HepG2 (cell line): ENCODE measurements at regions not wholly inside any gene's neighbourhood (a gene's known extent, or its start where the extent isn't known, plus 50 kb on each side); places are given as distances from the start of the nearest gene placed in this dataset.

Experiments
- HDAC2 ChIP-seq: sonication (generic); formaldehyde crosslinking; IDR thresholded peaks from 2 replicates; pipeline ENCODE4 v1.4.0; 2020; ENCODE audit warnings: missing genetic modification reagents
- JUND ChIP-seq: sonication (generic); formaldehyde crosslinking; IDR thresholded peaks from 2 replicates; pipeline ENCODE4 v1.8.0; 2022; ENCODE audit warnings: mild to moderate bottlenecking, missing genetic modification reagents
- LCORL ChIP-seq, 2 experiments: fragments of 450-650 bp in 1 of 2; sonication (generic) in 1 of 2; formaldehyde crosslinking in 1 of 2; IDR thresholded peaks; 2 replicates each; pipeline versions ENCODE4 v1.5.0 to v1.6.1; 2017 to 2020; ENCODE audit warnings: antibody characterized with exemption in 1 of 2, missing genetic modification reagents in 1 of 2
- MATR3 ChIP-seq: sonication (generic); formaldehyde crosslinking; IDR thresholded peaks from 2 replicates; pipeline ENCODE4 v1.4.0; 2020; ENCODE audit warnings: missing genetic modification reagents
- MNT ChIP-seq: fragments of 450-650 bp; IDR thresholded peaks from 2 replicates; pipeline ENCODE4 v1.6.1; 2016
- MTA1 ChIP-seq: sonication (generic); formaldehyde crosslinking; IDR thresholded peaks from 2 replicates; pipeline ENCODE4 v1.4.0; 2020; ENCODE audit warnings: missing genetic modification reagents, mild to moderate bottlenecking, borderline replicate concordance
- MYPOP ChIP-seq: sonication (generic); formaldehyde crosslinking; IDR thresholded peaks from 2 replicates; pipeline ENCODE4 v1.8.1; 2023; ENCODE audit warnings: mild to moderate bottlenecking, moderate library complexity, missing genetic modification reagents
- POGZ ChIP-seq: sonication (generic); formaldehyde crosslinking; IDR thresholded peaks from 2 replicates; pipeline ENCODE4 v1.4.0; 2020; ENCODE audit warnings: mild to moderate bottlenecking, missing genetic modification reagents
- ZBTB3 ChIP-seq: sonication (generic); formaldehyde crosslinking; IDR thresholded peaks from 2 replicates; pipeline ENCODE4 v1.4.0; 2020; ENCODE audit warnings: low read depth, mild to moderate bottlenecking, moderate library complexity, missing genetic modification reagents, borderline replicate concordance
- ZFP91 ChIP-seq: sonication (generic); formaldehyde crosslinking; IDR thresholded peaks from 2 replicates; pipeline ENCODE4 v1.9.0; 2022; ENCODE audit warnings: missing genetic modification reagents, mild to moderate bottlenecking, borderline replicate concordance
- ZNF432 ChIP-seq: sonication (generic); formaldehyde crosslinking; IDR thresholded peaks from 2 replicates; pipeline ENCODE4 v1.5.0; 2020; ENCODE audit warnings: missing genetic modification reagents, mild to moderate bottlenecking, borderline replicate concordance
- ZNF468 ChIP-seq: sonication (generic); formaldehyde crosslinking; IDR thresholded peaks from 2 replicates; pipeline ENCODE4 v1.8.0; 2022; ENCODE audit warnings: mild to moderate bottlenecking, moderate library complexity, missing genetic modification reagents
- ZNF670 ChIP-seq: sonication (generic); formaldehyde crosslinking; IDR thresholded peaks from 2 replicates; pipeline ENCODE4 v1.8.0; 2022; ENCODE audit warnings: mild to moderate bottlenecking, missing genetic modification reagents, borderline replicate concordance
- ZSCAN20 ChIP-seq: sonication (generic); formaldehyde crosslinking; IDR thresholded peaks from 2 replicates; pipeline ENCODE4 v1.4.0; 2020; ENCODE audit warnings: missing genetic modification reagents, mild to moderate bottlenecking, borderline replicate concordance
- ZSCAN29 ChIP-seq: sonication (generic); formaldehyde crosslinking; conservative IDR thresholded peaks from 2 replicates; pipeline ENCODE4 v1.4.0; 2020; ENCODE audit warnings: mild to moderate bottlenecking, missing genetic modification reagents
- TF ChIP-seq, protein P1 (sequence below): sonication (generic); formaldehyde crosslinking; IDR thresholded peaks from 2 replicates; pipeline ENCODE4 v1.5.0; 2020; ENCODE audit warnings: mild to moderate bottlenecking, missing genetic modification reagents
- TF ChIP-seq, protein P2 (sequence below), 2 experiments: IDR thresholded peaks; 2 replicates each; pipeline ENCODE4 v1.6.1; 2011 to 2012; ENCODE audit warnings: low read length in 2 of 2, borderline replicate concordance in 1 of 2, low read depth in 1 of 2, mild to moderate bottlenecking in 1 of 2, moderate library complexity in 1 of 2
- TF ChIP-seq, protein P3 (sequence below): sonication (generic); formaldehyde crosslinking; IDR thresholded peaks from 2 replicates; pipeline ENCODE4 v1.9.0; 2021; ENCODE audit warnings: missing genetic modification reagents, borderline replicate concordance

GRCh38 chr14:53882684-53883083 lies 73.9 kb downstream of the BMP4 start (continued):
- TF ChIP-seq ZFP91 (CRISPR knock-in tag) (no peak), ZBTB3 (CRISPR knock-in tag) (no peak), LCORL (IDR thresholded peaks at IDR 0.05) (no peak), LCORL (CRISPR knock-in tag; IDR thresholded peaks at IDR 0.05) (no peak), ZNF468 (CRISPR knock-in tag) (no peak), POGZ (CRISPR knock-in tag) (no peak), MNT (no peak), JUND (CRISPR knock-in tag) (no peak), MATR3 (no peak), ZSCAN29 (CRISPR knock-in tag) (no peak), ZNF670 (no peak), ZNF432 (no peak), ZSCAN20 (CRISPR knock-in tag) (no peak), MTA1 (no peak), MYPOP (CRISPR knock-in tag) (no peak), HDAC2 (CRISPR knock-in tag) (peak; percentile 37; the same call in 1 of the 2 replicates)
- TF ChIP-seq, protein P1, sequence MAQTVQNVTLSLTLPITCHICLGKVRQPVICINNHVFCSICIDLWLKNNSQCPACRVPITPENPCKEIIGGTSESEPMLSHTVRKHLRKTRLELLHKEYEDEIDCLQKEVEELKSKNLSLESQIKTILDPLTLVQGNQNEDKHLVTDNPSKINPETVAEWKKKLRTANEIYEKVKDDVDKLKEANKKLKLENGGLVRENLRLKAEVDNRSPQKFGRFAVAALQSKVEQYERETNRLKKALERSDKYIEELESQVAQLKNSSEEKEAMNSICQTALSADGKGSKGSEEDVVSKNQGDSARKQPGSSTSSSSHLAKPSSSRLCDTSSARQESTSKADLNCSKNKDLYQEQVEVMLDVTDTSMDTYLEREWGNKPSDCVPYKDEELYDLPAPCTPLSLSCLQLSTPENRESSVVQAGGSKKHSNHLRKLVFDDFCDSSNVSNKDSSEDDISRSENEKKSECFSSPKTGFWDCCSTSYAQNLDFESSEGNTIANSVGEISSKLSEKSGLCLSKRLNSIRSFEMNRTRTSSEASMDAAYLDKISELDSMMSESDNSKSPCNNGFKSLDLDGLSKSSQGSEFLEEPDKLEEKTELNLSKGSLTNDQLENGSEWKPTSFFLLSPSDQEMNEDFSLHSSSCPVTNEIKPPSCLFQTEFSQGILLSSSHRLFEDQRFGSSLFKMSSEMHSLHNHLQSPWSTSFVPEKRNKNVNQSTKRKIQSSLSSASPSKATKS: no peak
- TF ChIP-seq, protein P2, sequence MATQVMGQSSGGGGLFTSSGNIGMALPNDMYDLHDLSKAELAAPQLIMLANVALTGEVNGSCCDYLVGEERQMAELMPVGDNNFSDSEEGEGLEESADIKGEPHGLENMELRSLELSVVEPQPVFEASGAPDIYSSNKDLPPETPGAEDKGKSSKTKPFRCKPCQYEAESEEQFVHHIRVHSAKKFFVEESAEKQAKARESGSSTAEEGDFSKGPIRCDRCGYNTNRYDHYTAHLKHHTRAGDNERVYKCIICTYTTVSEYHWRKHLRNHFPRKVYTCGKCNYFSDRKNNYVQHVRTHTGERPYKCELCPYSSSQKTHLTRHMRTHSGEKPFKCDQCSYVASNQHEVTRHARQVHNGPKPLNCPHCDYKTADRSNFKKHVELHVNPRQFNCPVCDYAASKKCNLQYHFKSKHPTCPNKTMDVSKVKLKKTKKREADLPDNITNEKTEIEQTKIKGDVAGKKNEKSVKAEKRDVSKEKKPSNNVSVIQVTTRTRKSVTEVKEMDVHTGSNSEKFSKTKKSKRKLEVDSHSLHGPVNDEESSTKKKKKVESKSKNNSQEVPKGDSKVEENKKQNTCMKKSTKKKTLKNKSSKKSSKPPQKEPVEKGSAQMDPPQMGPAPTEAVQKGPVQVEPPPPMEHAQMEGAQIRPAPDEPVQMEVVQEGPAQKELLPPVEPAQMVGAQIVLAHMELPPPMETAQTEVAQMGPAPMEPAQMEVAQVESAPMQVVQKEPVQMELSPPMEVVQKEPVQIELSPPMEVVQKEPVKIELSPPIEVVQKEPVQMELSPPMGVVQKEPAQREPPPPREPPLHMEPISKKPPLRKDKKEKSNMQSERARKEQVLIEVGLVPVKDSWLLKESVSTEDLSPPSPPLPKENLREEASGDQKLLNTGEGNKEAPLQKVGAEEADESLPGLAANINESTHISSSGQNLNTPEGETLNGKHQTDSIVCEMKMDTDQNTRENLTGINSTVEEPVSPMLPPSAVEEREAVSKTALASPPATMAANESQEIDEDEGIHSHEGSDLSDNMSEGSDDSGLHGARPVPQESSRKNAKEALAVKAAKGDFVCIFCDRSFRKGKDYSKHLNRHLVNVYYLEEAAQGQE (IDR thresholded peaks at IDR 0.05; ENCODE audit: borderline replicate concordance in 1 of 2, low read depth in 1 of 2, low read length in 2 of 2): no peak
- TF ChIP-seq, protein P3, sequence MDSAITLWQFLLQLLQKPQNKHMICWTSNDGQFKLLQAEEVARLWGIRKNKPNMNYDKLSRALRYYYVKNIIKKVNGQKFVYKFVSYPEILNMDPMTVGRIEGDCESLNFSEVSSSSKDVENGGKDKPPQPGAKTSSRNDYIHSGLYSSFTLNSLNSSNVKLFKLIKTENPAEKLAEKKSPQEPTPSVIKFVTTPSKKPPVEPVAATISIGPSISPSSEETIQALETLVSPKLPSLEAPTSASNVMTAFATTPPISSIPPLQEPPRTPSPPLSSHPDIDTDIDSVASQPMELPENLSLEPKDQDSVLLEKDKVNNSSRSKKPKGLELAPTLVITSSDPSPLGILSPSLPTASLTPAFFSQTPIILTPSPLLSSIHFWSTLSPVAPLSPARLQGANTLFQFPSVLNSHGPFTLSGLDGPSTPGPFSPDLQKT (CRISPR knock-in tag): no peak
